ENCODE measurements at regions not wholly inside any gene's neighbourhood (a gene's known extent, or its start where the extent isn't known, plus 50 kb on each side); places are given as distances from the start of the nearest gene placed in this dataset.
"Not testable (repeated sequence)": the region's sequence is repeated elsewhere in the genome, so short reads cannot be mapped to it uniquely, and the experiment has no call there.

GRCh38 chr5:168121138-168121494 is 170.3 kb upstream of the WWC1 start:
- DNase-seq = no peak

GRCh38 chr5:168123631-168124528 is 167.6 kb upstream of the WWC1 start:
- DNase-seq = no peak

- no peak for DNase-seq
Observed at GRCh38 chr5:168125445-168126199, 165.8 kb upstream of the WWC1 start.

GRCh38 chr5:168126606-168127005 is 164.8 kb upstream of the WWC1 start:
- DNase-seq = no peak

- DNase-seq = no peak
Observed at GRCh38 chr5:168128111-168128510, 163.3 kb upstream of the WWC1 start.

GRCh38 chr5:168128557-168128956 is 162.9 kb upstream of the WWC1 start:
- peak; percentile 83 for DNase-seq

- DNase-seq = no peak
Observed at GRCh38 chr5:168131519-168131918, 159.9 kb upstream of the WWC1 start.

GRCh38 chr5:168132241-168132641 is 159.2 kb upstream of the WWC1 start:
- no peak for DNase-seq

GRCh38 chr5:168135897-168136296 is 155.5 kb upstream of the WWC1 start:
- DNase-seq = no peak

GRCh38 chr5:168136340-168136739 is 155.1 kb upstream of the WWC1 start:
- no peak for DNase-seq

- DNase-seq = no peak
Observed at GRCh38 chr5:168137265-168137664, 154.2 kb upstream of the WWC1 start.

- no peak for DNase-seq
Observed at GRCh38 chr5:168140241-168140640, 151.2 kb upstream of the WWC1 start.

GRCh38 chr5:168142402-168142801 is 149.0 kb upstream of the WWC1 start:
- DNase-seq = no peak

- DNase-seq = not testable (repeated sequence)
Observed at GRCh38 chr5:168143521-168143920, 147.9 kb upstream of the WWC1 start.

- no peak for DNase-seq
Observed at GRCh38 chr5:168147106-168147505, 144.3 kb upstream of the WWC1 start.

GRCh38 chr5:168147568-168148360 is 143.7 kb upstream of the WWC1 start:
- DNase-seq = no peak

GRCh38 chr5:168151041-168151440 is 140.4 kb upstream of the WWC1 start:
- no peak for DNase-seq

- DNase-seq = no peak
Observed at GRCh38 chr5:168152660-168153059, 138.8 kb upstream of the WWC1 start.

GRCh38 chr5:168153263-168153875 is 138.1 kb upstream of the WWC1 start:
- DNase-seq = no peak

- no peak for DNase-seq
Observed at GRCh38 chr5:168153876-168154270, 137.6 kb upstream of the WWC1 start.

- no peak for DNase-seq
Observed at GRCh38 chr5:168155585-168155984, 135.9 kb upstream of the WWC1 start.

GRCh38 chr5:168156170-168156569 is 135.3 kb upstream of the WWC1 start:
- DNase-seq = peak; percentile 65

- DNase-seq = no peak
Observed at GRCh38 chr5:168157141-168157540, 134.3 kb upstream of the WWC1 start.

All from DMS 273 treated with DMSO at 0.1 percent for 48 hours (cell line).